B cell (primary cell): ENCODE measurements at regions not wholly inside any gene's neighbourhood (a gene's known extent, or its start where the extent isn't known, plus 50 kb on each side); places are given as distances from the start of the nearest gene placed in this dataset.

Experiments used
- ATAC-seq: fragments of 200-7000 bp; cut with Tn5 transposase; one replicate; pipeline ENCODE4 v1.10.0; 2021; ENCODE audit warnings: low read depth, mild to moderate bottlenecking, moderate number of reproducible peaks, moderate library complexity
- CTCF ChIA-PET: fragments of 350-600 bp; sonication (Branson Sonifier 250); formaldehyde crosslinking; loops from one replicate; lab custom pipeline; 2021; ENCODE audit warnings: antibody characterized with exemption, inconsistent platforms; lab: Charles Lee
- POLR2A ChIA-PET: fragments of 350-600 bp; sonication (Branson Sonifier 250); formaldehyde crosslinking; loops from one replicate; lab custom pipeline; 2021; ENCODE audit warnings: antibody characterized with exemption; lab: Charles Lee
- DNase-seq: peaks from one replicate; pipeline ENCODE4 v3.0.0; 2013
- H2AFZ ChIP-seq: 2 replicates; pipeline ENCODE4 v1.6.1; 2012; ENCODE audit warnings: mild to moderate bottlenecking, low read depth, low read length; ENCODE audit not compliant: insufficient read depth, poor library complexity, severe bottlenecking
- H3K27ac ChIP-seq, 2 donors: 1 replicate in 1 of 2; 2 replicates in 1 of 2; pipeline ENCODE4 v1.5.1; 2012 to 2013; ENCODE audit warnings: low read length in 2 of 2, mild to moderate bottlenecking in 2 of 2, moderate library complexity in 1 of 2
- H3K27me3 ChIP-seq, 4 experiments: fragments of 200-600 bp in 1 of 4; sonication (generic) in 1 of 4; replicated peaks in 1 of 4; 1 replicate in 2 of 4; 2 replicates in 2 of 4; pipeline versions ENCODE4 v1.6.1 to v1.7.0; 2013 to 2016; ENCODE audit warnings: low read length in 3 of 4, mild to moderate bottlenecking in 2 of 4, mixed read lengths in 1 of 4, moderate library complexity in 1 of 4; ENCODE audit not compliant: insufficient read depth in 4 of 4, control insufficient read depth in 3 of 4; ENCODE audit errors: control extremely low read depth in 1 of 4
- H3K36me3 ChIP-seq, 2 experiments: replicated peaks in 1 of 2; 1 replicate in 1 of 2; 2 replicates in 1 of 2; pipeline versions ENCODE4 v1.6.1 to v1.7.1; 2013; ENCODE audit warnings: low read length in 1 of 2; ENCODE audit not compliant: insufficient read depth in 2 of 2, control insufficient read depth in 1 of 2; ENCODE audit errors: control extremely low read depth in 1 of 2, extremely low read depth in 1 of 2
- H3K4me1 ChIP-seq, 2 donors: fragments of 200-600 bp in 1 of 2; sonication (generic) in 1 of 2; 1 replicate in 1 of 2; 2 replicates in 1 of 2; pipeline versions ENCODE4 v1.5.1 to v1.6.1; 2013 to 2017; ENCODE audit warnings: low read length in 2 of 2; ENCODE audit not compliant: control insufficient read depth in 2 of 2, insufficient read depth in 2 of 2
- H3K4me2 ChIP-seq: replicated peaks from 2 replicates; pipeline ENCODE3; 2012; ENCODE audit warnings: mild to moderate bottlenecking, low read depth, low read length; ENCODE audit not compliant: poor library complexity, severe bottlenecking
- H3K4me3 ChIP-seq, 5 experiments: fragments of 200-600 bp in 1 of 5; sonication (generic) in 1 of 5; 1 replicate in 3 of 5; 2 replicates in 2 of 5; pipeline versions ENCODE4 v1.5.1 to v1.7.0; 2011 to 2016; ENCODE audit warnings: low read length in 4 of 5, mild to moderate bottlenecking in 4 of 5, low read depth in 2 of 5, control low read depth in 1 of 5, moderate library complexity in 1 of 5; ENCODE audit not compliant: insufficient read depth in 1 of 5; ENCODE audit errors: control extremely low read depth in 1 of 5, extremely low read depth in 1 of 5
- H3K79me2 ChIP-seq: fragments of 200-600 bp; sonication (generic); one replicate; pipeline ENCODE4 v1.6.0; 2016; ENCODE audit warnings: low read length; ENCODE audit not compliant: control insufficient read depth, insufficient read depth
- H3K9ac ChIP-seq: fragments of 200-600 bp; sonication (generic); 2 replicates; pipeline ENCODE4 v1.6.1; 2017; ENCODE audit warnings: mild to moderate bottlenecking, low read length, moderate library complexity
- H3K9me3 ChIP-seq, 3 donors: one replicate each; pipeline versions ENCODE4 v1.6.1 to v1.7.1; 2013; ENCODE audit warnings: low read length in 2 of 3; ENCODE audit not compliant: control insufficient read depth in 2 of 3, insufficient read depth in 1 of 3; ENCODE audit errors: control extremely low read depth in 1 of 3
- H4K20me1 ChIP-seq: 2 replicates; pipeline ENCODE4 v1.6.0; 2012; ENCODE audit warnings: mild to moderate bottlenecking, low read length; ENCODE audit not compliant: insufficient read depth, control insufficient read depth, poor library complexity, severe bottlenecking
- H3K27ac Mint-ChIP-seq: one replicate; pipeline ENCODE4 v1.8.0; 2021; ENCODE audit warnings: mixed read lengths
- H3K27me3 Mint-ChIP-seq: one replicate; pipeline ENCODE4 v1.8.0; 2021; ENCODE audit warnings: mixed read lengths
- H3K4me1 Mint-ChIP-seq: one replicate; pipeline ENCODE4 v1.8.0; 2021; ENCODE audit warnings: mixed read lengths
- H3K4me3 Mint-ChIP-seq: one replicate; pipeline ENCODE4 v1.8.0; 2021; ENCODE audit warnings: mixed read lengths
- H3K9me3 Mint-ChIP-seq: one replicate; pipeline ENCODE4 v1.8.0; 2022; ENCODE audit warnings: mixed read lengths; ENCODE audit not compliant: insufficient read depth
- CTCF ChIP-seq: fragments of 200-600 bp; IDR thresholded peaks from one replicate; pipeline ENCODE4 v1.8.0; 2022; ENCODE audit warnings: antibody characterized with exemption, mild to moderate bottlenecking
- EZH2 ChIP-seq: IDR thresholded peaks from 2 replicates; pipeline ENCODE4 v1.6.1; 2012; ENCODE audit warnings: borderline replicate concordance, low read depth, mild to moderate bottlenecking, moderate library complexity, low read length; ENCODE audit not compliant: insufficient read depth, poor library complexity, severe bottlenecking
- WGBS: methylation state at CpG from one replicate; pipeline ENCODE4 v1.1.5; 2013; ENCODE audit warnings: missing lambda C conversion rate; ENCODE audit not compliant: insufficient coverage; 5-methylcytosine and 5-hydroxymethylcytosine counted together
- intact Hi-C: fragments of 100-400 bp; cut with micrococcal nuclease; formaldehyde crosslinking; loops from one replicate; pipeline ENCODE4 v1.10.0; 2022

GRCh38 chr2:67524213-67524612 lies 127.1 kb downstream of the ETAA1 start:
- intact Hi-C loops, result no loop called here
- H4K20me1 ChIP-seq, result no peaks in the 10 kb centered on the region
- Mint-ChIP-seq H3K27me3 (peaks cover 4% of the 10 kb centered on the region), H3K4me3 (no peak overlapping the region), H3K9me3 (no peaks in the 10 kb centered on the region), H3K27ac (no peak overlapping the region), H3K4me1 (no peaks in the 10 kb centered on the region)
- TF ChIP-seq EZH2 (no peak), CTCF (no peak)
- DNase-seq (no peak), ATAC-seq (no peak)
- H3K4me3 ChIP-seq, result no peak overlapping the region
- no peaks in the 10 kb centered on the region for H3K27me3 ChIP-seq
- ChIA-PET POLR2A (no interaction called here), CTCF (no interaction called here)
- H3K79me2 ChIP-seq, result no peaks in the 10 kb centered on the region
- WGBS, result 90% methylated on average over 2 of the region's 2 CpGs
- H3K4me2 ChIP-seq, result no peak overlapping the region
- no peaks in the 10 kb centered on the region for H3K4me1 ChIP-seq
- H3K9ac ChIP-seq, result no peak overlapping the region
- no peaks in the 10 kb centered on the region for H3K36me3 ChIP-seq
- no peak overlapping the region for H2AFZ ChIP-seq
- H3K27ac ChIP-seq, result no peak overlapping the region
- no peaks in the 10 kb centered on the region for H3K9me3 ChIP-seq

- no peak for TF ChIP-seq CTCF
- TF ChIP-seq EZH2, result no peak
- Histone ChIP-seq H3K4me3 (no peak overlapping the region), H3K79me2 (no peaks in the 10 kb centered on the region), H3K9ac (no peak overlapping the region), H3K4me2 (no peak overlapping the region), H3K36me3 (no peaks in the 10 kb centered on the region), H3K27ac (no peak overlapping the region), H2AFZ (no peak overlapping the region), H3K4me1 (no peaks in the 10 kb centered on the region), H3K27me3 (no peaks in the 10 kb centered on the region), H3K9me3 (no peaks in the 10 kb centered on the region), H4K20me1 (no peaks in the 10 kb centered on the region)
- Mint-ChIP-seq H3K27me3 (peaks cover 4% of the 10 kb centered on the region), H3K9me3 (no peaks in the 10 kb centered on the region), H3K27ac (no peak overlapping the region), H3K4me3 (no peak overlapping the region), H3K4me1 (no peaks in the 10 kb centered on the region)
- DNase-seq, result no peak
- CTCF ChIA-PET, result interaction anchor here (0.6 kb wide), 1 partner anchor 11 kb away, joined by 3 read pairs; no protein-coding TSS in a partner anchor
- no peak for ATAC-seq
- POLR2A ChIA-PET, result no interaction called here
- intact Hi-C loops, result no loop called here
Measured at GRCh38 chr2:67524777-67525176, 127.6 kb downstream of the ETAA1 start.
